ENCODE measurements at regions not wholly inside any gene's neighbourhood (a gene's known extent, or its start where the extent isn't known, plus 50 kb on each side); places are given as distances from the start of the nearest gene placed in this dataset.

DNA sequence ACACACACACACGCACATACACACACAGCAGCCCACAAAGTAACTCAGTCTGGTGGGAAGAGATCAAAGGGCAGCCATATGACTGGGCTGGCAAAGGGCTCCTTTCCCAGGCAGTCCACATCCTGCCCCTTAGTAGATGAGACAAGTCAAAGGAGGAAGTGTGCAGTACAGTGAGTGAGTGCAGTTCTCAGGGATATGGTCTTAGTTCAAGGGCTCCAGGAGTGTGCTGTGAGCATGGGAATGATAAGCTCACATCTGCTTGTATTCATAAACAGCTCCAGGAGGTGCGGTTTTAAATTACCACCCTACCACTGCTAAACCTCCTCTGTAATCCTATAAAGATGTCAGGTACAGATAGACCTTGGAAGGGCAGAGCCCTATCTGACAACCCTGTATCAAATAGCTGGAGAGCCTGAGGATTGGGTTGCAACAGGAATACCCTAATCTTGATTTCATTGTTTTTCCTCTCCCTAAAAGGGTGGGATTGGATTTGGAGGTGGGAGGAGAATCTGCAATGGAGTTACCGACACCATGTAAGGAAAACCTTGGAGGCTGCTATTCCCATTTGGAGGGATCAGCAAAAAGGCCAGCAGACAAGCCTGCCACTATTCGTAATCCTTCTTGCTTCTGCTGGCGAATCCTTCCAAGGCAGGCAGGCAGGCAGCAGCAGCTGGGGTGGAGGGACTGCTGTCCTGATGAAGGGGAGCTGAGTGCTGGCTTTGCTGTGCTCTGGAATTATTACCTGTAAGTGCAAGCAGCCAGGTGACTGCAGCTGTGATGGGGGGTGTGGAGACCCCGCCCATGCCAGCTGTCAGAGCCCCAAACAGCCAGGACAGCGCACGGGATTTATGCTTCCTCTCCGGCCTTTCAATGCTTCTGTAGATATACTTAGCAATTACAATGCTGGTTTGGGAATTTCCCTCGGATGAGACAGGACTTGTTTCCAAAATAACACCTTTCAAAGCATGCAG lies 342.7 kb downstream of the PRL start:
- Histone ChIP-seq H3K27me3 (ENCODE audit: control insufficient read depth, insufficient read depth, low read length) (no peaks in the 10 kb centered on the region), H3K9me3 (ENCODE audit: control insufficient read depth, insufficient read depth, low read length) (no peaks in the 10 kb centered on the region), H3K4me3 (ENCODE audit: low read depth, low read length) (no peak overlapping the region), H3K27ac (ENCODE audit: low read depth, low read length) (peak overlapping the region; percentile 42)
- ChIA-PET POLR2A (interaction anchor here (1.0 kb wide), 1 partner anchor 196 kb away, joined by 3 read pairs; no protein-coding TSS in a partner anchor), CTCF (no interaction called here)
- TF ChIP-seq CTCF (IDR thresholded peaks at IDR 0.05; ENCODE audit: low read depth, low read length), result no peak
- DNase-seq (ENCODE audit: low read depth, low spot score), result peak; percentile 65

GRCh38 chr6:21955053-21955595 lies 341.7 kb downstream of the PRL start:
- no peak overlapping the region for H3K27ac ChIP-seq (ENCODE audit: low read depth, low read length)
- DNase-seq (ENCODE audit: low read depth, low spot score), result no peak
- no peak overlapping the region for H3K4me3 ChIP-seq (ENCODE audit: low read depth, low read length)
- TF ChIP-seq CTCF (IDR thresholded peaks at IDR 0.05; ENCODE audit: low read depth, low read length), result no peak
- POLR2A ChIA-PET, result interaction anchor here (0.7 kb wide), 1 partner anchor 66 kb away, joined by 3 read pairs; no protein-coding TSS in a partner anchor
- no peaks in the 10 kb centered on the region for H3K27me3 ChIP-seq (ENCODE audit: control insufficient read depth, insufficient read depth, low read length)
- no peaks in the 10 kb centered on the region for H3K9me3 ChIP-seq (ENCODE audit: control insufficient read depth, insufficient read depth, low read length)
- CTCF ChIA-PET, result no interaction called here

DNA sequence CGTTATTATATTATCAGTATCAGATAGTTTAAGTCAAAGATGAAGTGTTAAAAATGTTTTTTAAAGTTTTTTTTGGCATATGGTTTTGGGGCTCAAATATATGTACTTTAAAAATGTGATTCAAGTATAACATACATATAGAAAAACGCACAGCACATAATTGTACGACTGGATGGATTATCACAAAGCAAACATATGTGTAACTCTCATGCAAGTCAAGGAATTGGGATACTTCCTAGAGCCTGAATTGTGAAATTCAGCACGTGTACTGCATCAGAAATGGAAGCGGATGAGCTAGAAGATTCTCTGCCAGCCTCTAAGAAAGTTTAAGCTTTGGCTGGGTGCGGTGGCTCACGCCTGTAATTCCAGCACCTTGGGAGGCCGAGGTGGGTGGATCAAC lies 340.9 kb downstream of the PRL start:
- no peak overlapping the region for H3K27ac ChIP-seq (ENCODE audit: low read depth, low read length)
- no peak for TF ChIP-seq CTCF (IDR thresholded peaks at IDR 0.05; ENCODE audit: low read depth, low read length)
- H3K9me3 ChIP-seq (ENCODE audit: control insufficient read depth, insufficient read depth, low read length), result no peaks in the 10 kb centered on the region
- CTCF ChIA-PET, result interaction anchor here (0.6 kb wide), 1 partner anchor 360 kb away, joined by 6 read pairs; no protein-coding TSS in a partner anchor
- POLR2A ChIA-PET, result interaction anchor here (0.6 kb wide), 1 partner anchor 10 kb away, joined by 3 read pairs; no protein-coding TSS in a partner anchor
- DNase-seq (ENCODE audit: low read depth, low spot score), result no peak
- H3K4me3 ChIP-seq (ENCODE audit: low read depth, low read length), result no peak overlapping the region
- H3K27me3 ChIP-seq (ENCODE audit: control insufficient read depth, insufficient read depth, low read length), result no peaks in the 10 kb centered on the region

DNA sequence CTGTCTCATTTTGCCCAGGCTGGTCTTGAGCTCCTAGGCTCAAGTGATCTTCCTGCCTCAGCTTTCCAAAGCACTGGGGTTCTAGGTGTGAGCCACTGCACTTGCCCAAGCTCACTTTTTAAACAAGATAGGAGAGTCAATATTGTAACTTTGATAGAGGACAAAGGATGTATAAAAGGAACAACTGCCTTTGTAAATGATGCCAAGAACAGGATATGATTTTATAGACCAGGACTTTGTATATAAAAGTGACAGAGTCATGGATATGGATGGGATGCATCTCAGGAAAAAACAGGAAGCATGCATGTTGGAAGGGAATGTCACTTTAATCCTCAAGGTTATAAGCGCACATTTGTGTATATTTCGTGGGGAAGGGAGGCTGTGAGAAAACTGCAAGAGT lies 338.4 kb downstream of the PRL start:
- CTCF ChIA-PET, result no interaction called here
- Histone ChIP-seq H3K27ac (ENCODE audit: low read depth, low read length) (no peak overlapping the region), H3K9me3 (ENCODE audit: control insufficient read depth, insufficient read depth, low read length) (no peaks in the 10 kb centered on the region), H3K4me3 (ENCODE audit: low read depth, low read length) (no peak overlapping the region), H3K27me3 (ENCODE audit: control insufficient read depth, insufficient read depth, low read length) (no peaks in the 10 kb centered on the region)
- no peak for TF ChIP-seq CTCF (IDR thresholded peaks at IDR 0.05; ENCODE audit: low read depth, low read length)
- DNase-seq (ENCODE audit: low read depth, low spot score), result no peak
- POLR2A ChIA-PET, result interaction anchor here (0.6 to 0.7 kb wide), 4 partner anchors 85 to 1769 kb away, joined by 4 to 8 read pairs (median 6); no protein-coding TSS in a partner anchor

- H3K9me3 ChIP-seq (ENCODE audit: control insufficient read depth, insufficient read depth, low read length), result no peaks in the 10 kb centered on the region
- H3K27ac ChIP-seq (ENCODE audit: low read depth, low read length), result no peak overlapping the region
- CTCF ChIA-PET, result interaction anchor here (0.7 kb wide), 2 partner anchors 761 to 931 kb away, joined by 6 to 14 read pairs; no protein-coding TSS in a partner anchor
- POLR2A ChIA-PET, result interaction anchor here (0.7 kb wide), 1 partner anchor 264 kb away, joined by 4 read pairs; no protein-coding TSS in a partner anchor
- TF ChIP-seq CTCF (IDR thresholded peaks at IDR 0.05; ENCODE audit: low read depth, low read length), result no peak
- DNase-seq (ENCODE audit: low read depth, low spot score), result no peak
- no peaks in the 10 kb centered on the region for H3K27me3 ChIP-seq (ENCODE audit: control insufficient read depth, insufficient read depth, low read length)
- H3K4me3 ChIP-seq (ENCODE audit: low read depth, low read length), result no peak overlapping the region
These were observed 335.6 kb downstream of the PRL start for GRCh38 chr6:21961226-21961625.

All from AG04450 (cell line).